ENCODE measurements at regions not wholly inside any gene's neighbourhood (a gene's known extent, or its start where the extent isn't known, plus 50 kb on each side); places are given as distances from the start of the nearest gene placed in this dataset.
"Not testable (repeated sequence)": the region's sequence is repeated elsewhere in the genome, so short reads cannot be mapped to it uniquely, and the experiment has no call there.

DNA sequence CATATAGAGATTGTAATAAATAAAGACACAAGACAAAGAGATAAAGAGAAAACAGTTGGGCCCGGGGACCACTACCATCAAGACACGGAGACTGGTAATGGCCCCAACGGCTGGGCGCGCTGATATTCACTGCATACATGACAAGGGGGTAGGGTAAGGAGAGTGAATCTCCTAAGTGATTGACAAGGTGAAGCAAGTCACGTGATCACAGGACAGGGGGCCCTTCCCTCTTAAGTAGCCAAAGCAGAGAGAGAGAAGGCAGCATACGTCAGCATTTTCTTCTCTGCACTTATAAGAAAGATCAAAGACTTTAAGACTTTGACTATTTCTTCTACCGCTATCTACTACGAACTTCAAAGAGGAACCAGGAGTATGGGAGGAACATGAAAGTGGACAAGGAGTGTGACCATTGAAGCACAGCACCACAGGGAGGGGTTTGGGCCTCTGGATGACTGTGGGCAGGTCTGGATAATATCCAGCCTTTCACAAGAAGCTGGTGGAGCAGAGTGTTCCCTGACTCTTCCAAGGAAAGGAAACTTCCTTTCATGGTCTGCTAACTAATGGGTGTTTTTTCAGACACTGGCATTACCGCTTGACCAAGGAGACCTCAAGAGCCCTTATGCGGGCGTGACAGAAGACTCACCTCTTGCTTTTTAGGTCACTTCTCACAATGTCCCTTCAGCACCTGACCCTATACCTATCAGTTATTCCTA lies 75.6 kb downstream of the MRPL39 start:
- 66 to 67% methylated on average over 12 of the region's 12 CpGs for WGBS, 2 experiments (ENCODE audit: low coverage in 1 of 2, low lambda C conversion rate in 2 of 2, missing lambda C conversion rate in 2 of 2)

DNA sequence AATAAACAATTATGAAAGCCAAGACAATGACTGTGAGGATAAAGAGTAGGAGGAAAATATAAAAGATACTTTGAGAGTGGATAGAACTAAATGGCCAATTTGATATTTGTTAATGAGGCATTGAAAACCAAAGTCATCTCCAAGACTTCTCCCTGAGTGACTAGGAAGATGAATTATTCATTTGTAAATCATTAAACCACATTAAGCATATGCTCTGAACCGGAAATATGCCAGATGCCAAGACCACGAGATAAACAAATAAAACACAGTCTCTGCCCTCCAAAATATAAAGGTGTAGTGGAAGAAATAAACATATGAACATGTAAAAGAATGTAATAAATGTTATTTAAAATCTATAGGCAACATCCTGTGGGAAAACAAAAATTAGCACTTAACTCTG lies 78.8 kb downstream of the MRPL39 start:
- Histone ChIP-seq H3K27ac (no peak overlapping the region), H3K4me3 (no peak overlapping the region), H2AFZ (no peak overlapping the region), H3K4me1 (ENCODE audit: insufficient read depth) (no peaks in the 10 kb centered on the region), H3K9ac (no peak overlapping the region), H3K9me2 (ENCODE audit: insufficient read depth) (no peaks in the 10 kb centered on the region), H3K4me2 (ENCODE audit: unreplicated experiment) (no peak overlapping the region), H3K9me3 (ENCODE audit: low read depth) (no peaks in the 10 kb centered on the region), H3F3A (ENCODE audit: insufficient read depth) (no peaks in the 10 kb centered on the region), H4K20me1 (ENCODE audit: insufficient read depth) (no peaks in the 10 kb centered on the region), H3K27me3 (replicated peaks; ENCODE audit: insufficient read depth) (no peaks in the 10 kb centered on the region), H3K79me2 (ENCODE audit: insufficient read depth) (no peaks in the 10 kb centered on the region), H3K36me3 (ENCODE audit: low read depth) (no peaks in the 10 kb centered on the region)
- in situ Hi-C loops (cut with MboI), result no loop called here
- TF ChIP-seq EZH2 (IDR thresholded peaks at IDR 0.05; ENCODE audit: insufficient read depth, poor library complexity, severe bottlenecking) (no peak), EZH2phosphoT487 (IDR thresholded peaks at IDR 0.05; ENCODE audit: insufficient read depth, low read depth) (no peak)
- no peak for DNase-seq
- 32 to 48% methylated on average over 2 of the region's 2 CpGs for WGBS, 2 experiments (ENCODE audit: low coverage in 1 of 2, low lambda C conversion rate in 2 of 2, missing lambda C conversion rate in 2 of 2)

More for the DNA sequence above, 75.6 kb downstream of the MRPL39 start:
- H3K27ac ChIP-seq; H3K36me3 ChIP-seq (ENCODE audit: low read depth); H3K4me3 ChIP-seq; H3K9me3 ChIP-seq (ENCODE audit: low read depth); H3K27me3 ChIP-seq (replicated peaks; ENCODE audit: insufficient read depth); H3K9ac ChIP-seq; H3K9me2 ChIP-seq (ENCODE audit: insufficient read depth); in situ Hi-C loops (cut with MboI); H3K4me1 ChIP-seq (ENCODE audit: insufficient read depth); H3F3A ChIP-seq (ENCODE audit: insufficient read depth); H4K20me1 ChIP-seq (ENCODE audit: insufficient read depth); H3K4me2 ChIP-seq (ENCODE audit: unreplicated experiment); H2AFZ ChIP-seq; DNase-seq; H3K79me2 ChIP-seq (ENCODE audit: insufficient read depth): not testable (repeated sequence)

DNA sequence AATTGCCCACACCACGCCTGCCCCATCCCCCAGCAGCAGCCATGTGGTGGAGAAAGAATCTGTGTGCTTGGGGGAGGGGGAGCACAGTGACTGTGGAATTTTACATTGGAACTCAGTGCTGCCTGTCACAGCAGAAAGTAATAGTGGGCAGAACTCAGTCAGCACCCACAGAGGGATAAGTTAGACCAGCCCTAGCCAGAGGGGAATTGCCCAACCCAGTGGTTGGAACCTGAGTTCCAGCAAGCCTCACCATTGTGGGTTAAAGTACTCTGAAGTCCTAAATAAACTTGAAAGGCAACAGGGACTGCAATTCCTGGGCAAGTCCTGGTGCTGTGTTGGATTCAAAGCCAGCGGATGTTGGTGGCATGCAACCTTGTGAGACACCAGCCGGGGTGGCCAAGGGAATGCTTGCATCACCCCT lies 88.8 kb downstream of the MRPL39 start:
- Histone ChIP-seq H3K27ac (no peak overlapping the region), H3K36me3 (ENCODE audit: low read depth) (no peaks in the 10 kb centered on the region), H3K4me2 (ENCODE audit: unreplicated experiment) (no peak overlapping the region), H3K27me3 (replicated peaks; ENCODE audit: insufficient read depth) (no peaks in the 10 kb centered on the region), H2AFZ (no peak overlapping the region), H3K9me3 (ENCODE audit: low read depth) (no peaks in the 10 kb centered on the region), H3F3A (ENCODE audit: insufficient read depth) (no peaks in the 10 kb centered on the region), H3K9ac (no peak overlapping the region), H3K4me1 (ENCODE audit: insufficient read depth) (no peaks in the 10 kb centered on the region), H3K79me2 (ENCODE audit: insufficient read depth) (no peaks in the 10 kb centered on the region), H3K9me2 (ENCODE audit: insufficient read depth) (no peaks in the 10 kb centered on the region), H4K20me1 (ENCODE audit: insufficient read depth) (no peaks in the 10 kb centered on the region), H3K4me3 (no peak overlapping the region)
- 71 to 78% methylated on average over 3 of the region's 3 CpGs for WGBS, 2 experiments (ENCODE audit: low coverage in 1 of 2, low lambda C conversion rate in 2 of 2, missing lambda C conversion rate in 2 of 2)
- no peak for DNase-seq
- TF ChIP-seq EZH2phosphoT487 (IDR thresholded peaks at IDR 0.05; ENCODE audit: insufficient read depth, low read depth) (no peak), EZH2 (IDR thresholded peaks at IDR 0.05; ENCODE audit: insufficient read depth, poor library complexity, severe bottlenecking) (no peak)
- in situ Hi-C loops (cut with MboI), result no loop called here

DNA sequence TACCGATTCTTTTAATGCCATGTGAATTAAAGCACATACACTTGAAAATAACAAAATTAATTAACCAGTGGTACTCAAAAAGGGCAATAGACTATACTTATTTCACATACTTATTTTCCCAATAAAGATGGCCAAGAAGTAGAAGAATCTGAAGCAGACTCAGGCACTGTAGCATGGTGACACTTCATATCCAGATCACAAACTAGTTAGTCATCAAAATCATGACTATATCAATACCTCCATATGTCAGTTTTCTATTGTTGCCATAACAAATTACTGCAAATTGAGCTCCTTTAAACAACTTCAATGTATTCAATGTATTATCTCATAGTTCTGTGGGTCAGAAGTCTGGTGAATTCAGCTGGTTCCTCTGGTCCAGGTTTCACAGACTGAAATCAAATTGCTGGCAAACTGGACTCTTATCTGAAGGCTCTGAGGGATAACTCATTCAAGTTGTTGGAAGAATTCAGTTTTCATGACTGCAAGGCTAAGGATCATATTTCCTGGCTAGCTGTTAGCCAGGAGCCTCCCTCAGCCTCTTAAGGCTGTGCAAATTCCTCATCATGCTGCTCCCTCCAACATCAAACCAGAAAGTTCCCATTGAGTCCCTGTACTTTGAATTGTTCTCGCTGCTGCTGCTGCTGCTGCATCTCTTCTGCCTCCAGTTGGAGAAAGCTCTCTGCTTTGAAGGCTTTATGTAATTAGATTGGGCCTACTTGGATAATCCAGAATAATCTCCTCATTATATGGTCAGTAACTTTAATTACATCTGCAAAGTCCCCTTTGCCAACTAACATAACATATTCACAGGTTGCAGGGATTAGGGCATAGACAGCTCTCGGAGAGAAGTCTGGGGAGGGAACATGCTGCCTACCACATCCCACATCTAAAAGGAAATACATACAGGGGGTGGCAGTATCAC lies 91.5 kb downstream of the MRPL39 start:
- Histone ChIP-seq H3K36me3 (ENCODE audit: low read depth) (no peaks in the 10 kb centered on the region), H3K4me1 (ENCODE audit: insufficient read depth) (no peaks in the 10 kb centered on the region), H3K27ac (no peak overlapping the region), H3K4me2 (ENCODE audit: unreplicated experiment) (no peak overlapping the region), H3K79me2 (ENCODE audit: insufficient read depth) (no peaks in the 10 kb centered on the region), H2AFZ (no peak overlapping the region), H3K27me3 (replicated peaks; ENCODE audit: insufficient read depth) (no peaks in the 10 kb centered on the region), H3K9ac (no peak overlapping the region), H4K20me1 (ENCODE audit: insufficient read depth) (no peaks in the 10 kb centered on the region), H3K9me3 (ENCODE audit: low read depth) (no peaks in the 10 kb centered on the region), H3F3A (ENCODE audit: insufficient read depth) (no peaks in the 10 kb centered on the region), H3K9me2 (ENCODE audit: insufficient read depth) (no peaks in the 10 kb centered on the region), H3K4me3 (no peak overlapping the region)
- TF ChIP-seq EZH2 (IDR thresholded peaks at IDR 0.05; ENCODE audit: insufficient read depth, poor library complexity, severe bottlenecking), result no peak
- TF ChIP-seq EZH2phosphoT487 (IDR thresholded peaks at IDR 0.05; ENCODE audit: insufficient read depth, low read depth), result no peak
- DNase-seq, result no peak
- in situ Hi-C loops (cut with MboI), result no loop called here
- 89 to 95% methylated on average over 3 of the region's 3 CpGs for WGBS, 2 experiments (ENCODE audit: low coverage in 1 of 2, low lambda C conversion rate in 2 of 2, missing lambda C conversion rate in 2 of 2)

All from GM23248 (cell line).